ENCODE measurements at regions not wholly inside any gene's neighbourhood (a gene's known extent, or its start where the extent isn't known, plus 50 kb on each side); places are given as distances from the start of the nearest gene placed in this dataset.

DNA sequence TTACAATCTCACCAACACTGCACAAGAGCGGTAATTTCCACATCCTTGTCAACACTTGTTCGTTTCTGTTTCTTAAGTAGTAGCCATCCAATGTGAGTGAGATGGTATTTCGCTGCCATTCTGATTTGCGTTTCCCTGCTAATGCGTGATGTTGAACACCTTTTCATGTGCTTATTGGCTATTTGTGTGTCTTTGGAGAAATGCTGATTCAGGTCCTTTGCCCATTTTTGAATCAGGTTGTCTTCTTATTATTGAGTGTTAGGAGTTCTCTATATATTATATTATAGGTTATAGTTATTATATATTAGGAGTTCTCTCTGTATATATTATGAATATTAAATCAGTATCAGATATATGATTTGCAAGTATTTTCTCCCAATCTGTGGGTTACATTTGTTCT lies 59.9 kb upstream of the IRX4 start:
- ChIA-PET POLR2A (no interaction called here), CTCF (no interaction called here)
- DNase-seq (ENCODE audit: extremely low spot score) = no peak
- TF ChIP-seq, protein P1, sequence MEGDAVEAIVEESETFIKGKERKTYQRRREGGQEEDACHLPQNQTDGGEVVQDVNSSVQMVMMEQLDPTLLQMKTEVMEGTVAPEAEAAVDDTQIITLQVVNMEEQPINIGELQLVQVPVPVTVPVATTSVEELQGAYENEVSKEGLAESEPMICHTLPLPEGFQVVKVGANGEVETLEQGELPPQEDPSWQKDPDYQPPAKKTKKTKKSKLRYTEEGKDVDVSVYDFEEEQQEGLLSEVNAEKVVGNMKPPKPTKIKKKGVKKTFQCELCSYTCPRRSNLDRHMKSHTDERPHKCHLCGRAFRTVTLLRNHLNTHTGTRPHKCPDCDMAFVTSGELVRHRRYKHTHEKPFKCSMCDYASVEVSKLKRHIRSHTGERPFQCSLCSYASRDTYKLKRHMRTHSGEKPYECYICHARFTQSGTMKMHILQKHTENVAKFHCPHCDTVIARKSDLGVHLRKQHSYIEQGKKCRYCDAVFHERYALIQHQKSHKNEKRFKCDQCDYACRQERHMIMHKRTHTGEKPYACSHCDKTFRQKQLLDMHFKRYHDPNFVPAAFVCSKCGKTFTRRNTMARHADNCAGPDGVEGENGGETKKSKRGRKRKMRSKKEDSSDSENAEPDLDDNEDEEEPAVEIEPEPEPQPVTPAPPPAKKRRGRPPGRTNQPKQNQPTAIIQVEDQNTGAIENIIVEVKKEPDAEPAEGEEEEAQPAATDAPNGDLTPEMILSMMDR (IDR thresholded peaks at IDR 0.05; ENCODE audit: control extremely low read depth, extremely low read depth, low read depth, missing control alignments) = no peak

DNA sequence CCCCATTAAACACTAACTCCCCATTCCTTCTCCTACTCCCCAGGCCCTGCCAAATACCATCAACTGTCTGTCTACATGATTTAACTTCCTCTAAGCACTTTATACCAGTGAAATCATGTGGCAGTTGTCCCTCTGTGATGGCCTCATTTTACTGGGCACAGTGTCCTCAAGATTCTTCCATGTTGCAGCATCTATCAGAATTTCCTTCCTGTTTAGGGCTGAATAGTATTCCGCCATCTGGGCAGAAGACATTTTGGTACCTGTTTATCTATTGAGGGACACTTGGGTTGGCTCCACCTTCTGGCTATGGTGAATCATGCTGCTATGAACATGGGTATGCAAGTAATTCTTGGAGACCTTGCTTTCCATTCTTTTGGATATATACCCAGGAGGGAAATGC lies 59.4 kb upstream of the IRX4 start:
- DNase-seq (ENCODE audit: extremely low spot score) = no peak
- ChIA-PET CTCF (no interaction called here), POLR2A (no interaction called here)
- TF ChIP-seq, protein P1 (IDR thresholded peaks at IDR 0.05; ENCODE audit: control extremely low read depth, extremely low read depth, low read depth, missing control alignments) = no peak

DNA sequence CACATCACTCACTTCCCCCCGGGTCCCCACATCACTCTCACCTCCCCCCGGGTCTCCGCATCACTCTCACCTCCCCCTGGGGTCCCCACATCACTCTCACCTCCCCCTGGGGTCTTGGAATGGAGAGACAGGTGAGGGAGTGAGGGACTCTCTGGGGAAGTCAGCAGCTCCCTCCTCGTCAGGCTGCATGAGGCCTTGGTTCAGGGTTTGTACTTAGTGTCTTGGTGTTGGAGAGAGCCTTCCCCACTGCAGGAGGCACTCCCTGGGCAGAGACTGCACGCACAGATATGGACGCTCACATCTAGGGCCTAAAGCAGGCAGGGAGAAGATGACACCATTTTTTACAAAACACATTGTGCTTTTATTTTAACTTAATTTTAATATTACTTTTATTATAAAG lies 56.5 kb upstream of the IRX4 start:
- TF ChIP-seq, protein P1 (IDR thresholded peaks at IDR 0.05; ENCODE audit: control extremely low read depth, extremely low read depth, low read depth, missing control alignments) = no peak
- DNase-seq (ENCODE audit: extremely low spot score) = no peak
- CTCF ChIA-PET = no interaction called here
- POLR2A ChIA-PET = no interaction called here

DNA sequence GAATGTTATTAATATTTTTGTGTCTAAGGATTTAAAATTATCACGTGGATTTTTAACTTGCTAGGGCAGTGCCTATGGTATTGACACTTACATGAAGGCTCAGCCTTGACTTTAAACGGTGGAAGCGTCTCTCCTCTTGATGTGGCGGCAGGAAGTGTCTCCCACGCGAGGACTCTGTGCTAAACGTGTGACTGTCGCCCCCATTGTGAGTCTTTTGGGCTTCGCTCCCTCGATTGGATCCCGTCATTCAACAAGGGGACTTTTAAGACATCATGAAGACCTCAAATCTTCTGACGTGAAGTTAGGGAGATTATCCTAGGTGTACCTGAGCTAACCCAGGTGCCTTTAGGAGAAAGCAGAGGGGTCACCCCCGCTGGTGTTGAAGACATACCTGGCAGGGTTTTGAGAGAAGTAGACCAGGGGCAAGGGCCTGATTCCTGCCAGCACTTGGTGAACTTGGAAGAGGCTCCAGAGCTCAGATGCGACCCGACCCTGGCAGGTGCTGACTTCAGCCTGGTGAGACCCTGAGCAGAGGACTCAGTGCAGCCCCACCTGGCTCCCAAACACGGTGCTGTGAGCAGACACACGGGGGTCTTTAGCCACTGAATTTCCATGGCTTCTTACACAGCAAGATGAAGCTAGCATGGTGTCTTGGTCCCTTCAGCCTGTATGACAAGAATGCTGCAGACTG lies 55.7 kb upstream of the IRX4 start:
- ChIA-PET POLR2A (no interaction called here), CTCF (no interaction called here)
- TF ChIP-seq, protein P1 (IDR thresholded peaks at IDR 0.05; ENCODE audit: control extremely low read depth, extremely low read depth, low read depth, missing control alignments) = no peak
- DNase-seq (ENCODE audit: extremely low spot score) = no peak

DNA sequence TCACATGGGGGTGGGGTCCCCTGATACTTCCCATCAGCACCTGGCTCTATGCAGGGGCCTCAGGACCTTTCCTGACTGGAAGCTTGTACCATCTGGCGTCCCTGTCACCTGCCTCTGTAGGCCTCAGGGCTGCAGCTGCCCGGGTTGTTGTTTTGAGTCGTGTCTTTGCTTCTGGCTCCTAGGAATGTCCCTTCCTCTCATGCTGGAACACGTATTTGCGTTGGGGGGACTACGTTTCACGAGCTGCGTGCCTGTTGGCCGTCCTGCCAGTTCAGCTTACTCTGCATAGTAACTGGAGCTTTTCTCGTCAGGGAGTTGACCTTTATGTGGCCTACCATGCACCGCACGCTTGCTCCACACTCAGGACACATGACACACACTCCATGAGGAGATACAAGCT lies 54.9 kb upstream of the IRX4 start:
- TF ChIP-seq, protein P1 (IDR thresholded peaks at IDR 0.05; ENCODE audit: control extremely low read depth, extremely low read depth, low read depth, missing control alignments) = no peak
- ChIA-PET POLR2A (no interaction called here), CTCF (no interaction called here)
- DNase-seq (ENCODE audit: extremely low spot score) = no peak

DNA sequence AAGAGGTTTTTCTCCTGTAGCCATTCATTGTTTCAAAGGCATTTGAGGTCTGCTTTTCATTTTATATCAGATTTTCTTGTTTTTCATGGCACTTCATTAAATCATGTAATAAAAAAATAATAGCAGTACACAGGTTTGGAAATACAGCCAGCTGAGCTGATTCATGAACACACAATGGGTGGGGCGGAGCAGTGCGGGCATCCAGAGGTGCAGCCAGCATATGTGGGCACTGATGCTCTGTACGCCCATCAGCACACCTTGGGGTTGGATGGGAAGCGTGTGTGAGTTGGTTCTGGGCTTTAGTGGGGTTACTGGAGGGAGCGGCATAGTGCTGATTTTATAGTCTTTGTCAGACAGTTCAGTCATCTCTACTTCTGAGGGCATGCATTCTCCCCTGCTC lies 54.2 kb upstream of the IRX4 start:
- POLR2A ChIA-PET = no interaction called here
- DNase-seq (ENCODE audit: extremely low spot score) = no peak
- CTCF ChIA-PET = no interaction called here
- TF ChIP-seq, protein P1 (IDR thresholded peaks at IDR 0.05; ENCODE audit: control extremely low read depth, extremely low read depth, low read depth, missing control alignments) = no peak

DNA sequence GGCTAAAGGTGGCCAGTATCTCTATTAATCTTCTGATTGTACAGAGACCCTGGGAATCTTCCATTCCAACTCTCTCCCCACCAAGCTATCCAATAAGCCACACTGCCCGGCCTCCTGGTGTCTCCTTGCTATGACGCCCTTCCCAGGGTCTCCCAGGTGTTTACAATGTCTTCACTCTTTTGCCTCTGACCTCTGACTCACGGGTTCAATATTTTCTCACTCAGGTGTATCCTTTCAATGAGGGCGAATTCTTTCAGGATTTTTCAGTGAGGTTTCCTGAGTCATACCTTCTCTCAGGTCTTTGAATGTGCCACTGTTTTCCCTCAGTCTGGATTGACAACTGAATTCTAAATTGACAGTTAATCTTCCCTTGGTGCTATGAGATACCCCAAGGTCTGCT lies 53.7 kb upstream of the IRX4 start:
- CTCF ChIA-PET = no interaction called here
- no peak for DNase-seq (ENCODE audit: extremely low spot score)
- POLR2A ChIA-PET = no interaction called here
- TF ChIP-seq, protein P1 (IDR thresholded peaks at IDR 0.05; ENCODE audit: control extremely low read depth, extremely low read depth, low read depth, missing control alignments) = no peak
